GM23338 (cell line): ENCODE measurements at regions not wholly inside any gene's neighbourhood (a gene's known extent, or its start where the extent isn't known, plus 50 kb on each side); places are given as distances from the start of the nearest gene placed in this dataset.

Experiments used
- ATAC-seq: fragments of 200-7000 bp; cut with Tn5 transposase; 3 replicates; pipeline ENCODE4 v1.9.1; 2020
- DNase-seq: peaks from one replicate; pipeline ENCODE4 v3.0.0-alpha.2; 2015; ENCODE audit warnings: low spot score
- H2AFZ ChIP-seq: fragments of 200-600 bp; sonication (generic); 2 replicates; pipeline ENCODE4 v1.8.0; 2016; ENCODE audit warnings: antibody characterized with exemption, mild to moderate bottlenecking, moderate library complexity
- H3F3A ChIP-seq: fragments of 200-600 bp; sonication (generic); replicated peaks from 2 replicates; pipeline ENCODE4 v1.8.0; 2017; ENCODE audit warnings: antibody characterized with exemption, mixed run types, low read depth
- H3K27ac ChIP-seq: fragments of 200-600 bp; sonication (generic); 2 replicates; pipeline ENCODE4 v1.6.1; 2016; ENCODE audit warnings: low read depth
- H3K27me3 ChIP-seq: fragments of 200-600 bp; sonication (generic); 2 replicates; pipeline ENCODE4 v1.8.0; 2016; ENCODE audit warnings: mild to moderate bottlenecking, mixed run types, moderate library complexity; ENCODE audit not compliant: insufficient read depth
- H3K36me3 ChIP-seq: fragments of 200-600 bp; sonication (generic); 2 replicates; pipeline ENCODE4 v1.8.0; 2016; ENCODE audit warnings: mild to moderate bottlenecking; ENCODE audit not compliant: insufficient read depth
- H3K4me1 ChIP-seq: fragments of 200-600 bp; sonication (generic); 2 replicates; pipeline ENCODE4 v1.8.0; 2016; ENCODE audit warnings: mild to moderate bottlenecking, moderate library complexity; ENCODE audit not compliant: insufficient read depth
- H3K4me2 ChIP-seq: fragments of 200-600 bp; sonication (generic); 2 replicates; pipeline ENCODE4 v1.7.1; 2017; ENCODE audit warnings: mixed run types
- H3K4me3 ChIP-seq: fragments of 200-600 bp; sonication (generic); 2 replicates; pipeline ENCODE4 v1.6.1; 2016; ENCODE audit warnings: mixed run types
- H3K79me2 ChIP-seq: fragments of 200-600 bp; sonication (generic); replicated peaks from 2 replicates; pipeline ENCODE4 v1.8.0; 2017; ENCODE audit warnings: mild to moderate bottlenecking; ENCODE audit not compliant: insufficient read depth
- H3K9me2 ChIP-seq: fragments of 200-600 bp; sonication (generic); 2 replicates; pipeline ENCODE4 v1.8.0; 2017; ENCODE audit not compliant: insufficient read depth
- H4K20me1 ChIP-seq: fragments of 200-600 bp; sonication (generic); replicated peaks from 2 replicates; pipeline ENCODE4 v1.8.0; 2017; ENCODE audit warnings: mild to moderate bottlenecking; ENCODE audit not compliant: insufficient read depth
- H3K27ac Mint-ChIP-seq: 2 replicates; pipeline ENCODE4 v1.8.0; 2020; ENCODE audit warnings: inconsistent platforms, mild to moderate bottlenecking, moderate library complexity, mixed read lengths
- H3K27me3 Mint-ChIP-seq: 3 replicates; pipeline ENCODE4 v1.8.0; 2022; ENCODE audit warnings: low read depth, mild to moderate bottlenecking, moderate library complexity, mixed read lengths, inconsistent platforms; ENCODE audit not compliant: insufficient read depth, poor library complexity
- H3K36me3 Mint-ChIP-seq: 3 replicates; pipeline ENCODE4 v1.8.0; 2021; ENCODE audit warnings: low read depth, mild to moderate bottlenecking, inconsistent platforms, moderate library complexity, mixed read lengths
- H3K4me1 Mint-ChIP-seq: 3 replicates; pipeline ENCODE4 v1.8.0; 2020; ENCODE audit warnings: mild to moderate bottlenecking, inconsistent platforms, mixed read lengths
- H3K4me3 Mint-ChIP-seq: 3 replicates; pipeline ENCODE4 v1.8.0; 2021; ENCODE audit warnings: moderate library complexity, mild to moderate bottlenecking, inconsistent platforms, mixed read lengths
- H3K9me3 Mint-ChIP-seq: 3 replicates; pipeline ENCODE4 v1.8.0; 2020; ENCODE audit warnings: moderate library complexity, mild to moderate bottlenecking, inconsistent platforms, mixed read lengths
- CREB1 ChIP-seq: fragments of 250-450 bp; sonication (Bioruptor Pico); IDR thresholded peaks from 2 replicates; pipeline ENCODE4 v1.5.0; 2020; ENCODE audit warnings: low read depth, mild to moderate bottlenecking, moderate library complexity
- CTCF ChIP-seq, 2 experiments: fragments of 200-600 bp in 1 of 2; sonication (generic) in 1 of 2; conservative IDR thresholded peaks; 2 replicates each; pipeline versions ENCODE4 v1.5.1 to v1.6.1; 2016 to 2017; ENCODE audit warnings: antibody characterized with exemption in 2 of 2, low read depth in 2 of 2, mild to moderate bottlenecking in 2 of 2, moderate library complexity in 1 of 2
- EZH2 ChIP-seq: fragments of 200-600 bp; sonication (generic); IDR thresholded peaks from one replicate; pipeline ENCODE4 v1.8.0; 2017; ENCODE audit warnings: antibody characterized with exemption, mild to moderate bottlenecking, low read depth; ENCODE audit not compliant: unreplicated experiment
- EZH2phosphoT487 ChIP-seq: fragments of 200-600 bp; sonication (generic); IDR thresholded peaks from one replicate; pipeline ENCODE4 v1.8.1; 2018; ENCODE audit warnings: antibody characterized with exemption; ENCODE audit not compliant: unreplicated experiment
- NANOG ChIP-seq: IDR thresholded peaks from 2 replicates; pipeline ENCODE4 v1.6.1; 2016; ENCODE audit warnings: antibody characterized with exemption, borderline replicate concordance
- POLR2AphosphoS5 ChIP-seq: IDR thresholded peaks from 2 replicates; pipeline ENCODE4 v1.6.1; 2016; ENCODE audit warnings: antibody characterized with exemption, low read depth
- STAT1 ChIP-seq: IDR thresholded peaks from one replicate; pipeline ENCODE4 v1.6.1; 2016; ENCODE audit warnings: antibody characterized with exemption; ENCODE audit not compliant: unreplicated experiment
- ZNF114 ChIP-seq: fragments of 250-450 bp; sonication (Bioruptor Pico); IDR thresholded peaks from 2 replicates; pipeline ENCODE4 v1.5.0; 2020; ENCODE audit warnings: mild to moderate bottlenecking, moderate library complexity
- ZNF331 ChIP-seq: fragments of 250-450 bp; sonication (Bioruptor Pico); IDR thresholded peaks from 2 replicates; pipeline ENCODE4 v1.5.0; 2020; ENCODE audit warnings: low read depth, mild to moderate bottlenecking, moderate library complexity
- TF ChIP-seq, protein P1 (sequence below): IDR thresholded peaks from 2 replicates; pipeline ENCODE4 v1.6.1; 2016; ENCODE audit warnings: antibody characterized with exemption
- TF ChIP-seq, protein P2 (sequence below): IDR thresholded peaks from one replicate; pipeline ENCODE4 v1.6.1; 2018; ENCODE audit warnings: antibody characterized with exemption; ENCODE audit not compliant: unreplicated experiment

- H3K4me1 Mint-ChIP-seq: peaks cover 4% of the 10 kb centered on the region; the same call in 1 of the 3 replicates
- Histone ChIP-seq H3K27ac (no peak overlapping the region), H3K4me2 (no peak overlapping the region), H3K36me3 (no peaks in the 10 kb centered on the region), H4K20me1 (no peaks in the 10 kb centered on the region), H2AFZ (no peak overlapping the region), H3K27me3 (no peaks in the 10 kb centered on the region), H3K4me3 (no peak overlapping the region), H3K4me1 (peaks cover 3% of the 10 kb centered on the region; the same call in 1 of the 2 replicates), H3K79me2 (no peaks in the 10 kb centered on the region), H3K9me2 (peaks cover 7% of the 10 kb centered on the region; the same call in 1 of the 2 replicates), H3F3A (no peaks in the 10 kb centered on the region)
- ATAC-seq: no peak
- no peak for DNase-seq
- H3K27ac Mint-ChIP-seq: no peak overlapping the region
- TF ChIP-seq CREB1 (CRISPR knock-in tag) (no peak), ZNF331 (CRISPR knock-in tag) (no peak), NANOG (no peak), POLR2AphosphoS5 (no peak), EZH2phosphoT487 (no peak), CTCF (conservative IDR thresholded peaks at IDR 0.05; ENCODE audit: low read depth in 2 of 2) (no peak)
- H3K36me3 Mint-ChIP-seq: no peaks in the 10 kb centered on the region
- H3K9me3 Mint-ChIP-seq: peaks cover 31% of the 10 kb centered on the region
- no peaks in the 10 kb centered on the region for H3K27me3 Mint-ChIP-seq
- H3K4me3 Mint-ChIP-seq: no peak overlapping the region
These were observed 160.4 kb upstream of the MON1B start for GRCh38 chr16:77030600-77030999.

- Histone ChIP-seq H3K27ac (no peak overlapping the region), H3K4me3 (no peak overlapping the region), H3K36me3 (no peaks in the 10 kb centered on the region), H3K79me2 (no peaks in the 10 kb centered on the region), H3F3A (no peaks in the 10 kb centered on the region), H2AFZ (no peak overlapping the region), H4K20me1 (no peaks in the 10 kb centered on the region), H3K27me3 (no peaks in the 10 kb centered on the region), H3K9me2 (peaks cover 7% of the 10 kb centered on the region; the same call in 1 of the 2 replicates), H3K4me1 (peaks cover 3% of the 10 kb centered on the region; the same call in 1 of the 2 replicates), H3K4me2 (no peak overlapping the region)
- DNase-seq (no peak), ATAC-seq (no peak)
- no peaks in the 10 kb centered on the region for H3K36me3 Mint-ChIP-seq
- H3K9me3 Mint-ChIP-seq: peaks cover 45% of the 10 kb centered on the region
- H3K27me3 Mint-ChIP-seq: no peaks in the 10 kb centered on the region
- H3K4me1 Mint-ChIP-seq: peaks cover 4% of the 10 kb centered on the region; the same call in 1 of the 3 replicates
- no peak overlapping the region for H3K4me3 Mint-ChIP-seq
- no peak overlapping the region for H3K27ac Mint-ChIP-seq
- TF ChIP-seq EZH2phosphoT487 (no peak), STAT1 (no peak), EZH2 (no peak), CTCF (conservative IDR thresholded peaks at IDR 0.05; ENCODE audit: low read depth in 2 of 2) (no peak), ZNF114 (CRISPR knock-in tag) (no peak), CREB1 (CRISPR knock-in tag) (no peak), POLR2AphosphoS5 (no peak), ZNF331 (CRISPR knock-in tag) (no peak)
- TF ChIP-seq, protein P1, sequence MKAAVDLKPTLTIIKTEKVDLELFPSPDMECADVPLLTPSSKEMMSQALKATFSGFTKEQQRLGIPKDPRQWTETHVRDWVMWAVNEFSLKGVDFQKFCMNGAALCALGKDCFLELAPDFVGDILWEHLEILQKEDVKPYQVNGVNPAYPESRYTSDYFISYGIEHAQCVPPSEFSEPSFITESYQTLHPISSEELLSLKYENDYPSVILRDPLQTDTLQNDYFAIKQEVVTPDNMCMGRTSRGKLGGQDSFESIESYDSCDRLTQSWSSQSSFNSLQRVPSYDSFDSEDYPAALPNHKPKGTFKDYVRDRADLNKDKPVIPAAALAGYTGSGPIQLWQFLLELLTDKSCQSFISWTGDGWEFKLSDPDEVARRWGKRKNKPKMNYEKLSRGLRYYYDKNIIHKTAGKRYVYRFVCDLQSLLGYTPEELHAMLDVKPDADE: no peak
- TF ChIP-seq, protein P2, sequence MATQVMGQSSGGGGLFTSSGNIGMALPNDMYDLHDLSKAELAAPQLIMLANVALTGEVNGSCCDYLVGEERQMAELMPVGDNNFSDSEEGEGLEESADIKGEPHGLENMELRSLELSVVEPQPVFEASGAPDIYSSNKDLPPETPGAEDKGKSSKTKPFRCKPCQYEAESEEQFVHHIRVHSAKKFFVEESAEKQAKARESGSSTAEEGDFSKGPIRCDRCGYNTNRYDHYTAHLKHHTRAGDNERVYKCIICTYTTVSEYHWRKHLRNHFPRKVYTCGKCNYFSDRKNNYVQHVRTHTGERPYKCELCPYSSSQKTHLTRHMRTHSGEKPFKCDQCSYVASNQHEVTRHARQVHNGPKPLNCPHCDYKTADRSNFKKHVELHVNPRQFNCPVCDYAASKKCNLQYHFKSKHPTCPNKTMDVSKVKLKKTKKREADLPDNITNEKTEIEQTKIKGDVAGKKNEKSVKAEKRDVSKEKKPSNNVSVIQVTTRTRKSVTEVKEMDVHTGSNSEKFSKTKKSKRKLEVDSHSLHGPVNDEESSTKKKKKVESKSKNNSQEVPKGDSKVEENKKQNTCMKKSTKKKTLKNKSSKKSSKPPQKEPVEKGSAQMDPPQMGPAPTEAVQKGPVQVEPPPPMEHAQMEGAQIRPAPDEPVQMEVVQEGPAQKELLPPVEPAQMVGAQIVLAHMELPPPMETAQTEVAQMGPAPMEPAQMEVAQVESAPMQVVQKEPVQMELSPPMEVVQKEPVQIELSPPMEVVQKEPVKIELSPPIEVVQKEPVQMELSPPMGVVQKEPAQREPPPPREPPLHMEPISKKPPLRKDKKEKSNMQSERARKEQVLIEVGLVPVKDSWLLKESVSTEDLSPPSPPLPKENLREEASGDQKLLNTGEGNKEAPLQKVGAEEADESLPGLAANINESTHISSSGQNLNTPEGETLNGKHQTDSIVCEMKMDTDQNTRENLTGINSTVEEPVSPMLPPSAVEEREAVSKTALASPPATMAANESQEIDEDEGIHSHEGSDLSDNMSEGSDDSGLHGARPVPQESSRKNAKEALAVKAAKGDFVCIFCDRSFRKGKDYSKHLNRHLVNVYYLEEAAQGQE: no peak
These were observed 157.5 kb upstream of the MON1B start for GRCh38 chr16:77033516-77033915.
